GM21825 (cell line): ENCODE measurements at regions not wholly inside any gene's neighbourhood (a gene's known extent, or its start where the extent isn't known, plus 50 kb on each side); places are given as distances from the start of the nearest gene placed in this dataset.
"Not testable (repeated sequence)": the region's sequence is repeated elsewhere in the genome, so short reads cannot be mapped to it uniquely, and the experiment has no call there.

ENCODE experiments used
- ATAC-seq: cut with Tn5 transposase; IDR thresholded peaks from one replicate; pipeline ENCODE4 v1.9.1; 2021; ENCODE audit warnings: mild to moderate bottlenecking, moderate library complexity; ENCODE audit not compliant: unreplicated experiment

DNA sequence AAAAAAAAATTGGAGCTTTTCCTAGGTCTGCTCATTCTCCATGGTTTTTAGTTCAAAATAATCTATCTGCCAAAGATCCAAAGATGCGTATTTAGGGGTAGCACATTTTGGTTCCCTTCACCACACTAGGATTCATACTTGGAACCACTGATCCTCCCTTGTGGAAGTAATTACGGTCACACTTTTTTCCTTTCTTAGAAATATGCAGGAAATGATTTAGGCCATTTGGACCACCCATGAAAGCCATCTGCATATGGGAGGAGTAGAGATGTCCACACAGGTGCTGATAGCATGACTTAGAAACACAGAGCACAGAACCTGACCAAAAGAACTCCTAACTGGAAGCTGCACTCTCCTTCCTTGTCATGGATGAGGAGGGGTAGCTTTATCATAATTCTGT lies 105.9 kb upstream of the RAI14 start:
- ATAC-seq = no peak

GRCh38 chr5:34550964-34551363 lies 105.2 kb upstream of the RAI14 start:
- no peak for ATAC-seq

DNA sequence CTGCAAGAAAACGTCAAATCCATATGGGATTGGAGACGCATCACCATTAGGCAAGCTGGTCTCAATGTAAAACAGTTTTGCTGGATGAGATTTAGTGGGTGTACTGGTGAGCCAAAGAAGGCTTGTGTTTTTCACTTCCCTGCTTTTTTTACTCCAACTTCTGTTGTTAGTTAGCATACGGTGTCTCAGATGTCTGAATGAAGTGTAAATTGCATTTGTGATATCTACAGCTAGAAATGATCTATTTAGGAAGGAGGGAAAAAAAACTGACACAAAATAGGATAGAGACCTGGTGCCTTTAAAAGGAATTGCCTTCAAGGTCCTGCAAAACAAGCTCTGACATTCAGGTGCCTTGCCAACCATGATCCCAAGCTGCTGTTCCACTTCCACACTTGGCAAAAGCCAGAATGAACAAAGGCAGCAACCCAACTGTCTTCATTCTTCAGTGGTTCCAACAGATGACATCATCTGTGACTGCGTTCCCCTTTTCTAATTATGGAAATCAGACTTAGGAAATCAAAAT lies 104.2 kb upstream of the RAI14 start:
- no peak for ATAC-seq

GRCh38 chr5:34552686-34553085 lies 103.4 kb upstream of the RAI14 start:
- no peak for ATAC-seq

DNA sequence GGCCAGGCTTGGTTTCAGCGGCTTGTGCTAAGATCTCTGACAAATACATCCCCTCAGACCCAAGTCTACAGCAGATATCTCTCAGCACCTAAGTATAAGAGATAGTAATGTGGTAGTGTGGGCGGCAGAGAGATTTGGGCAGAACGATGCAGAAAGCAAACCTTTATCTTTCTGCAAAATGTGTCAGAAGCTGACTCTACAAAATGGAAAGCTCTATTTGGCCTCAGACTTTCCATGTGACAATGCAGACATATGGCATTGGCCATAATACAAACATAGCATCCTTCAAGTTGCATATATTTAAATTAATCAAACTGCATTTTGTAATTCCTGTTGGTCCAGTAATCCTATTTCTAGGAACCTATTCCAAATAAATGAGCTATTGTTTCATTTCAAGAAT lies 102.5 kb upstream of the RAI14 start:
- no peak for ATAC-seq

DNA sequence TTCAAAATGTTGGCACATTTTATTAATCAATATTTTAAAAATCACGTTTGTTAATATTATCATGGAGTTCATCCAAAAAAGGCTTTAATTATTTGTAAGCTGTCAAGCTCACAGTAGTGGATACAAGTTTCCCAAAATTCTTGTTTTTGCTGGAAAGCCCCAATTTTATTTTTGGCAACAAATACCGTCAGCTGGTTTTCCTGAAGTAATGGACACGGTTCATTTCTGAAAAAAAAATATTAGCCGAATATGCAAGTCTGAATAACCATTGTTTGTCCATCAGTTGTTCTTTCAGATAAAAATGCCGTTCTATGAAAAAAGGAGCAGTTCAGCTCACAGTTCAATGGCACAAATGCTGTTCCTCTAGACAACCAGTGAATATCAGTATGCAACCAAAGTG lies 101.5 kb upstream of the RAI14 start:
- no peak for ATAC-seq

GRCh38 chr5:34555699-34556508 lies 100.2 kb upstream of the RAI14 start:
- no peak for ATAC-seq

- ATAC-seq = no peak
Observed at GRCh38 chr5:34556509-34556782, 99.7 kb upstream of the RAI14 start.

DNA sequence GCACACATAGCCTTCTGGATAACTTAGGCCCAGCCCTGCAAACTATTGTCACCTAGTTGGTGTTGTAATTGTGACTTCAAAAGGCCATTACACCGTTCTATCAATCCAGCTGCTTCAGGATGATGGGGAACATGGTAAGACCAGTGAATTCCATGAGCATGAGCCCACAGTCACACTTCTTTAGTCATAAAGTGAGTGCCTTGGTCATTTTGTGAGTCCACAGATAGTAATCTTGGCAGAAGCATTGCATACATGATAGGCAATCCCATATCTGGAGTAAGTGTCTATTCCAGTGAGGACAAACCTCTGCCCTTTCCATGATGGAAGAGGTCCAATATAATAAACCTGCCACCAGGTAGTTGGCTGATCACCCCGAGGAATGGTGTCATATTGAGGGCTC lies 94.5 kb upstream of the RAI14 start:
- ATAC-seq = not testable (repeated sequence)

GRCh38 chr5:34562791-34563190 lies 93.3 kb upstream of the RAI14 start:
- ATAC-seq = no peak

DNA sequence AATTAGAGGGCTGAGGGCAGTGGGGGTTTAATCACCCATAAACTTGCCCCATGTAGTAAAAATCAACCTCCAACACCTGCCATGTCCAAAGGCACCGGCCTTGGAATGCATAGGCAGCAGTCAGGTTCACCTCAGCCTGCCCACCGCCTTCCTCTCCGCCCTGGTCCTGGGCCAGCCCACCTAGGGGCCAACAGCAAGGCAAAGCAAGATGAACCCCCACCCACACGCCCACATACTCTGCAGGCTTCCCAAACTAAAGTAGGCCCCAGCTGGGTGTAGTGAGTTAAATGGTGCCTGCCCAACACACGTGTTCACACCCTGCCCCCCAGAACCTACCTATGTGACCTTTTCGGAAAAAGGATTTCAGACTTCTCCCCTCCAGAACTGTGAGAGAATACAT lies 92.9 kb upstream of the RAI14 start:
- no peak for ATAC-seq

- no peak for ATAC-seq
Observed at GRCh38 chr5:34563931-34564709, 92.0 kb upstream of the RAI14 start.

DNA sequence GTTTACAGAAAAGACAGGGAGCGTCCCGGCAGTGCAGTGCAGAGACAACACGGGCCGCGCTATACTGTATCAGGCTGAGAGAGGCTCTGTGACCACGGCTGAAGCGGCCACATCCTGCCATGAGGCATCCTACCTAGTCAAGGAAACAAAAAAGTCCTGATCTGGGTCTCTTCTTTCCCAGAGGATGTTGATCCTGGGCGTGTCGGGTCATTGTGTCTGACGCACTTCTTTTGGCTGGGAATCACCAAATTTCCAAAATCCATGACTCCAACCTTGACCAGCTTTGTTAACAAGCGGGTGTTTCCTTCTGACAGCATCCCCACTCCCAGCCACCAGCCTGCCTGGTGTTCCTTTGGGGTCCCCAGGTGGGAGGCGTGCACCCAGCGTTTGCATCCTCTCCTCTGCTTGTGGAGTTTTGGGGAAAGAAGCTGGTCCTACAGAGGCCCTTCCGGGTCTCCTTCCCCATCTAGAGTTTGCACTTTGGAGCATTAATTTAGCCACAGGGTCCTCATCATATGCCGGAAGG lies 91.4 kb upstream of the RAI14 start:
- no peak for ATAC-seq

- ATAC-seq = no peak
Observed at GRCh38 chr5:34570143-34570542, 86.0 kb upstream of the RAI14 start.

GRCh38 chr5:34570721-34571676 lies 85.1 kb upstream of the RAI14 start:
- no peak for ATAC-seq

DNA sequence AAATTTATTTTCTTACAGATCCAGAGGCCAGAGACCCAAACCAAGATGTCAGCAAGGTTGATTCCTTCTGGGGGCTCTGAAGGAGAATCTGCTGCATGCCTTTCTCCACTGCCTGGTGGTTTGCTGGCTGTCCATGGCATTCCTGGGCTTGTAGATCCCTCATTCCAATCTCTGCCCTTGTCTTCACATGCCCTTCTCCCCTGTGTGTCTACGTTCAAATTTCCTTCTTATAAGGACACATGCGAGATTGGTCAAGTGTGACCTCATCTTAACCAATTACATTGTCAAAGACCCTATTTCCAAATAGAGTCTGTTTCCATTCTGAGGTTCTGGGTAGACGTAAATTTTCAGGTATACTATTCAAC lies 84.5 kb upstream of the RAI14 start:
- ATAC-seq = no peak

- ATAC-seq = no peak
Observed at GRCh38 chr5:34574936-34575467, 81.1 kb upstream of the RAI14 start.

DNA sequence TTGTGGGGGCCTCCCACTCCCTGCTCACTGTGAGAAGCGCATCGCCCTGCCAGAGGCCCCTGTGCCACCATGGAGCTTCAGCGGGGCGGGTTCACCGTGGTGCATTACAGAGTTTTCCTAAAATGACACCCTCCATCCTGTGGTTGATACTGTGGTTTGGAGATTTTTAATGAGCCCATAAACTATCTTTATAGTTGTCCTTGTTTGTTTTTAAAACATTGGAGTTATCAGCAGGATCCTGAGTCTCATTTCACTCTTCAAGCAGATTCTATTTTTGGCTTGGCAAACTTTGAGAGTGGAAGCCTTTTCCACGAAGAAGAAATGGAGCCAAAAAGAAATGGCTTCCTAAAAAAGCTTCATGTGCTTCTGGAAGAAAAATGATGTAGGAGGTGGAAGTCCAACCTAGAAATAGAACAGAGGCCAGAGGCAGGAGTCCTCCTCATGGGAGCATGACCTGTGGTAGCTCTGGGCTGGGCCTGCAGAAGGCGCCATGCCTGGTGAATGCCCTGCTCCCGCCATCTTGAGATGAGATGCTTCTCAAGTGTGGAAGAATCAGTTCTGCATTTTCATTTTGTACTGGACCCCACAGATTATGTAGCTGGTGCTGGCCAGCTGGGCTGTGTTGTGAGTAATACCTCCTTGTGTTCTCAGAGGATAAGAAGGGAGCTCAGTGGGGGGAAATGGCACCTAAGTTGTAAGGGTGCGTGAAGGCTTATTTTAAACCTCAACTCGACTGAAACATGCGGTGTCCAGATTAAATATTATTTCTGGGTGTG lies 79.0 kb upstream of the RAI14 start:
- no peak for ATAC-seq

GRCh38 chr5:34578962-34579361 lies 77.2 kb upstream of the RAI14 start:
- no peak for ATAC-seq

GRCh38 chr5:34580983-34581382 lies 75.1 kb upstream of the RAI14 start:
- ATAC-seq = no peak
